ENCODE measurements at regions not wholly inside any gene's neighbourhood (a gene's known extent, or its start where the extent isn't known, plus 50 kb on each side); places are given as distances from the start of the nearest gene placed in this dataset.

- no peak for DNase-seq (ENCODE audit: low spot score)
Observed at GRCh38 chr5:124419531-124419930, 326.9 kb downstream of the ZNF608 start.

- no peak for DNase-seq (ENCODE audit: low spot score)
Observed at GRCh38 chr5:124418390-124418789, 328.0 kb downstream of the ZNF608 start.

- DNase-seq (ENCODE audit: low spot score) = no peak
Observed at GRCh38 chr5:124417196-124417595, 329.2 kb downstream of the ZNF608 start.

GRCh38 chr5:124416627-124417026 is 329.8 kb downstream of the ZNF608 start:
- no peak for DNase-seq (ENCODE audit: low spot score)

- no peak for DNase-seq (ENCODE audit: low spot score)
Observed at GRCh38 chr5:124414973-124415372, 331.5 kb downstream of the ZNF608 start.

GRCh38 chr5:124410539-124411488 is 335.6 kb downstream of the ZNF608 start:
- DNase-seq (ENCODE audit: low spot score) = no peak

GRCh38 chr5:124408738-124409453 is 337.5 kb downstream of the ZNF608 start:
- DNase-seq (ENCODE audit: low spot score) = no peak

GRCh38 chr5:124404796-124405195 is 341.6 kb downstream of the ZNF608 start:
- DNase-seq (ENCODE audit: low spot score) = no peak

- DNase-seq (ENCODE audit: low spot score) = no peak
Observed at GRCh38 chr5:124403281-124403680, 343.2 kb downstream of the ZNF608 start.

GRCh38 chr5:124402144-124402581 is 344.3 kb downstream of the ZNF608 start:
- DNase-seq (ENCODE audit: low spot score) = no peak

- no peak for DNase-seq (ENCODE audit: low spot score)
Observed at GRCh38 chr5:124401476-124402143, 344.8 kb downstream of the ZNF608 start.

GRCh38 chr5:124399426-124399961 is 346.9 kb downstream of the ZNF608 start:
- no peak for DNase-seq (ENCODE audit: low spot score)

- no peak for DNase-seq (ENCODE audit: low spot score)
Observed at GRCh38 chr5:124398460-124398859, 348.0 kb downstream of the ZNF608 start.

- DNase-seq (ENCODE audit: low spot score) = no peak
Observed at GRCh38 chr5:124397317-124397716, 349.1 kb downstream of the ZNF608 start.

GRCh38 chr5:124395926-124396325 is 350.5 kb downstream of the ZNF608 start:
- DNase-seq (ENCODE audit: low spot score) = no peak

GRCh38 chr5:124395287-124395686 is 351.2 kb downstream of the ZNF608 start:
- no peak for DNase-seq (ENCODE audit: low spot score)

- no peak for DNase-seq (ENCODE audit: low spot score)
Observed at GRCh38 chr5:124394700-124395245, 351.7 kb downstream of the ZNF608 start.

GRCh38 chr5:124393584-124394379 is 352.7 kb downstream of the ZNF608 start:
- DNase-seq (ENCODE audit: low spot score) = no peak

- DNase-seq (ENCODE audit: low spot score) = no peak
Observed at GRCh38 chr5:124383693-124384092, 362.7 kb downstream of the ZNF608 start.

GRCh38 chr5:124377386-124377785 is 369.1 kb downstream of the ZNF608 start:
- DNase-seq (ENCODE audit: low spot score) = no peak

GRCh38 chr5:124373883-124374282 is 372.6 kb downstream of the ZNF608 start:
- no peak for DNase-seq (ENCODE audit: low spot score)
